ENCODE measurements at regions not wholly inside any gene's neighbourhood (a gene's known extent, or its start where the extent isn't known, plus 50 kb on each side); places are given as distances from the start of the nearest gene placed in this dataset.

- Histone ChIP-seq H3K79me2 (ENCODE audit: insufficient read depth) (no peaks in the 10 kb centered on the region), H3K27me3 (ENCODE audit: insufficient read depth) (no peaks in the 10 kb centered on the region)
- no peak for DNase-seq
Measured at GRCh38 chr14:101026341-101026740, 122.8 kb upstream of the RTL1 start.

GRCh38 chr14:101027291-101027690, 123.8 kb upstream of the RTL1 start:
- Histone ChIP-seq H3K79me2 (ENCODE audit: insufficient read depth) (no peaks in the 10 kb centered on the region), H3K9ac (no peak overlapping the region), H3K27ac (ENCODE audit: low read depth in 2 of 2, low read length in 1 of 2) (no peak overlapping the region), H3K4me3 (ENCODE audit: low read depth in 2 of 2, low read length in 1 of 2) (no peak overlapping the region), H3K9me2 (no peaks in the 10 kb centered on the region), H2AFZ (ENCODE audit: low read depth) (no peak overlapping the region), H3F3A (replicated peaks; ENCODE audit: insufficient read depth) (no peaks in the 10 kb centered on the region), H3K27me3 (ENCODE audit: insufficient read depth) (no peaks in the 10 kb centered on the region), H3K4me1 (ENCODE audit: control insufficient read depth in 1 of 2, insufficient read depth in 2 of 2, low read depth in 1 of 2, low read length in 1 of 2) (no peaks in the 10 kb centered on the region), H3K4me2 (no peak overlapping the region), H3K36me3 (replicated peaks in 1 of 2; ENCODE audit: control insufficient read depth in 1 of 2, insufficient read depth in 2 of 2, low read length in 1 of 2) (no peaks in the 10 kb centered on the region), H4K20me1 (ENCODE audit: insufficient read depth) (no peaks in the 10 kb centered on the region), H3K9me3 (no peaks in the 10 kb centered on the region)
- TF ChIP-seq FOSL2 (IDR thresholded peaks at IDR 0.05; ENCODE audit: borderline replicate concordance, low read depth) (no peak), SMC3 (IDR thresholded peaks at IDR 0.05; ENCODE audit: low read depth, low read length) (no peak), FOXJ3 (CRISPR knock-in tag; IDR thresholded peaks at IDR 0.05) (no peak), TCF12 (IDR thresholded peaks at IDR 0.05) (no peak), RAD21 (IDR thresholded peaks at IDR 0.05; ENCODE audit: low read length) (no peak), RCOR1 (IDR thresholded peaks at IDR 0.05; ENCODE audit: low read length) (no peak), EP300 (IDR thresholded peaks at IDR 0.05; ENCODE audit: borderline replicate concordance in 1 of 2, low read depth in 1 of 2, low read length in 1 of 2) (no peak), GABPA (IDR thresholded peaks at IDR 0.05; ENCODE audit: low read depth) (no peak), ZBTB33 (IDR thresholded peaks at IDR 0.05; ENCODE audit: borderline replicate concordance, low read depth) (no peak), TAF1 (IDR thresholded peaks at IDR 0.05; ENCODE audit: borderline replicate concordance, low read depth, low read length) (no peak), NRF1 (IDR thresholded peaks at IDR 0.05; ENCODE audit: low read depth, low read length) (no peak), POLR2AphosphoS5 (IDR thresholded peaks at IDR 0.05; ENCODE audit: low read depth, low read length) (no peak), FOXM1 (IDR thresholded peaks at IDR 0.05; ENCODE audit: low read depth) (no peak)
- TF ChIP-seq, protein P1, sequence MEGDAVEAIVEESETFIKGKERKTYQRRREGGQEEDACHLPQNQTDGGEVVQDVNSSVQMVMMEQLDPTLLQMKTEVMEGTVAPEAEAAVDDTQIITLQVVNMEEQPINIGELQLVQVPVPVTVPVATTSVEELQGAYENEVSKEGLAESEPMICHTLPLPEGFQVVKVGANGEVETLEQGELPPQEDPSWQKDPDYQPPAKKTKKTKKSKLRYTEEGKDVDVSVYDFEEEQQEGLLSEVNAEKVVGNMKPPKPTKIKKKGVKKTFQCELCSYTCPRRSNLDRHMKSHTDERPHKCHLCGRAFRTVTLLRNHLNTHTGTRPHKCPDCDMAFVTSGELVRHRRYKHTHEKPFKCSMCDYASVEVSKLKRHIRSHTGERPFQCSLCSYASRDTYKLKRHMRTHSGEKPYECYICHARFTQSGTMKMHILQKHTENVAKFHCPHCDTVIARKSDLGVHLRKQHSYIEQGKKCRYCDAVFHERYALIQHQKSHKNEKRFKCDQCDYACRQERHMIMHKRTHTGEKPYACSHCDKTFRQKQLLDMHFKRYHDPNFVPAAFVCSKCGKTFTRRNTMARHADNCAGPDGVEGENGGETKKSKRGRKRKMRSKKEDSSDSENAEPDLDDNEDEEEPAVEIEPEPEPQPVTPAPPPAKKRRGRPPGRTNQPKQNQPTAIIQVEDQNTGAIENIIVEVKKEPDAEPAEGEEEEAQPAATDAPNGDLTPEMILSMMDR (IDR thresholded peaks at IDR 0.05) = no peak
- TF ChIP-seq, protein P2, sequence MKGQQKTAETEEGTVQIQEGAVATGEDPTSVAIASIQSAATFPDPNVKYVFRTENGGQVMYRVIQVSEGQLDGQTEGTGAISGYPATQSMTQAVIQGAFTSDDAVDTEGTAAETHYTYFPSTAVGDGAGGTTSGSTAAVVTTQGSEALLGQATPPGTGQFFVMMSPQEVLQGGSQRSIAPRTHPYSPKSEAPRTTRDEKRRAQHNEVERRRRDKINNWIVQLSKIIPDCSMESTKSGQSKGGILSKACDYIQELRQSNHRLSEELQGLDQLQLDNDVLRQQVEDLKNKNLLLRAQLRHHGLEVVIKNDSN (IDR thresholded peaks at IDR 0.05; ENCODE audit: borderline replicate concordance, low read depth) = no peak
- TF ChIP-seq, protein P3, sequence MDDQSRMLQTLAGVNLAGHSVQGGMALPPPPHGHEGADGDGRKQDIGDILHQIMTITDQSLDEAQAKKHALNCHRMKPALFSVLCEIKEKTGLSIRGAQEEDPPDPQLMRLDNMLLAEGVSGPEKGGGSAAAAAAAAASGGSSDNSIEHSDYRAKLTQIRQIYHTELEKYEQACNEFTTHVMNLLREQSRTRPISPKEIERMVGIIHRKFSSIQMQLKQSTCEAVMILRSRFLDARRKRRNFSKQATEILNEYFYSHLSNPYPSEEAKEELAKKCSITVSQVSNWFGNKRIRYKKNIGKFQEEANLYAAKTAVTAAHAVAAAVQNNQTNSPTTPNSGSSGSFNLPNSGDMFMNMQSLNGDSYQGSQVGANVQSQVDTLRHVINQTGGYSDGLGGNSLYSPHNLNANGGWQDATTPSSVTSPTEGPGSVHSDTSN (IDR thresholded peaks at IDR 0.05) = no peak
- ChIA-PET CTCF (no interaction called here), POLR2A (no interaction called here)
- no peak for DNase-seq
- WGBS (ENCODE audit: low lambda C conversion rate) = 65% methylated on average over 9 of the region's 10 CpGs

More at GRCh38 chr14:101026341-101026740, 122.8 kb upstream of the RTL1 start:
- Histone ChIP-seq H3F3A (replicated peaks; ENCODE audit: insufficient read depth) (no peaks in the 10 kb centered on the region), H3K9ac (no peak overlapping the region), H3K9me3 (no peaks in the 10 kb centered on the region), H2AFZ (ENCODE audit: low read depth) (no peak overlapping the region), H3K4me2 (no peak overlapping the region), H4K20me1 (ENCODE audit: insufficient read depth) (no peaks in the 10 kb centered on the region), H3K4me3 (ENCODE audit: low read depth in 2 of 2, low read length in 1 of 2) (no peak overlapping the region; a peak in 1 of 4 replicates), H3K36me3 (replicated peaks in 1 of 2; ENCODE audit: control insufficient read depth in 1 of 2, insufficient read depth in 2 of 2, low read length in 1 of 2) (no peaks in the 10 kb centered on the region), H3K9me2 (no peaks in the 10 kb centered on the region), H3K4me1 (ENCODE audit: control insufficient read depth in 1 of 2, insufficient read depth in 2 of 2, low read depth in 1 of 2, low read length in 1 of 2) (no peaks in the 10 kb centered on the region), H3K27ac (ENCODE audit: low read depth in 2 of 2, low read length in 1 of 2) (no peak overlapping the region)
- no peak for TF ChIP-seq NFIC (IDR thresholded peaks at IDR 0.05; ENCODE audit: borderline replicate concordance)
- no peak for TF ChIP-seq CHD2 (IDR thresholded peaks at IDR 0.05; ENCODE audit: low read length, partially characterized antibody)
- no peak for TF ChIP-seq SIN3A (IDR thresholded peaks at IDR 0.05; ENCODE audit: borderline replicate concordance, low read depth, low read length)
- TF ChIP-seq FOSL2 (IDR thresholded peaks at IDR 0.05; ENCODE audit: borderline replicate concordance, low read depth) = no peak
- ChIA-PET POLR2A (no interaction called here), CTCF (no interaction called here)
- WGBS (ENCODE audit: low lambda C conversion rate) = 67% methylated on average over 4 of the region's 7 CpGs

Measured in SK-N-SH (cell line).